ENCODE measurements at regions not wholly inside any gene's neighbourhood (a gene's known extent, or its start where the extent isn't known, plus 50 kb on each side); places are given as distances from the start of the nearest gene placed in this dataset.

DNA sequence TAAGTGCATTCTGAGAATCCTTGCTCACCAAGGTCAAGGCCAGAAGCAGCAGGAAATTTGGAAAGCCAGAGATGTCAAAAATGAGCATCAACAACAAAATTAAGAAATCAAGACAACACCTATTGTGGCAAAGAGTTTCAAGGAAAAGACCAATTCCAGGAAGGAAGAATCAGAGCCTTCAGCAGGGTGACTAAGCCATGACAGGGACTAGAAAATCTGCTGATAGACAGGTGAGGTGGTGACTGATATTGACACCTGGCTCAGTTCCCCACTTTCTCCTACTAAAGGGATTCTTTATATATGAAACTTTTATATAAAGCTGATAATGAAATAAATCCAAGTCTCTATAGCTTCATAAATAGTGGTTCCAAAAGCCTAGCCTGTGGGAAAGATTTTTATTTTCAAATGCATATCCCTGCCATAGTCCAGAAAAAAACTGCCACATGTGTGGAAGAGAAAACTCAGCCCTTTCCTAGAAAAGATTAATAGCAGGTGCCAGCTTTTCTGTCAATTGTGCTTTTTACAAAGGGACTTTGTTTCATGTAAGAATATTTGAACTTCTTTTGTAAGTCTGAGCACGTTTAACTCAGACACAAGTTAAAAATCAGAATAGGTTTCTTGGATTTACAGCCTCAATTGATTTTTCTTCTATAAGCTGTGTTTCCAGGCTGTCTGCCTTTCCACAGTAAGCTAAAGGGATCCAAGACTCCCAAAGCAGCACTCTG, 81.1 kb upstream of the GRAMD2B start:
- TF ChIP-seq POLR2A (IDR thresholded peaks at IDR 0.05; ENCODE audit: low read length) (no peak), GATA1 (IDR thresholded peaks at IDR 0.05; ENCODE audit: low read depth, low read length) (no peak)

Measured in erythroblast (primary cell).